Ramos (cell line): ENCODE measurements at regions not wholly inside any gene's neighbourhood (a gene's known extent, or its start where the extent isn't known, plus 50 kb on each side); places are given as distances from the start of the nearest gene placed in this dataset.
"Not testable (repeated sequence)": the region's sequence is repeated elsewhere in the genome, so short reads cannot be mapped to it uniquely, and the experiment has no call there.

Experiments
- in situ Hi-C: fragments of 300-500 bp; cut with MboI; formaldehyde crosslinking; loops from one replicate; pipeline ENCODE4 v1.14.3; 2022; ENCODE audit warnings: low sequenced_read_pairs; ENCODE audit not compliant: unreplicated experiment

GRCh38 chr2:7611750-7612149 lies 694.5 kb downstream of the RNF144A start:
- in situ Hi-C loops = no loop called here

DNA sequence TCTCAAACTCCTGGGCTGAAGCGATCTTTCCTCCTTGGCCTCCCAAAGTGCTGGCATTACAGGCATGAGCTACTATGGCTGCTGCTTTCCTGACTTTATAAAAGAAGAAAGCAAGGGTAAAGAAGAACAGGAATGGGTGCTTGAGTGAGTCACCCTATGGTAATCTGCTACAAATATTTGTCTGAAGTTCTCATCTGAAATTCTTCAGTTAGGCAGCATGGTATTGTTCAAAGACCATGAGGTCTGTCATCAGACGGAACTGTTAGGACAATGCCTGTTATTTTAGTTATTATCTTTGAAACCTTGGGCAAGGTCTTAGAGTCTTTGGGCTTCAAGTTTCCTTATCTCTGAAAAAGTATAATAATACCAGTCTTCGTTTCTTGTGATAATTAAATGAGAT lies 695.8 kb downstream of the RNF144A start:
- in situ Hi-C loops = no loop called here

DNA sequence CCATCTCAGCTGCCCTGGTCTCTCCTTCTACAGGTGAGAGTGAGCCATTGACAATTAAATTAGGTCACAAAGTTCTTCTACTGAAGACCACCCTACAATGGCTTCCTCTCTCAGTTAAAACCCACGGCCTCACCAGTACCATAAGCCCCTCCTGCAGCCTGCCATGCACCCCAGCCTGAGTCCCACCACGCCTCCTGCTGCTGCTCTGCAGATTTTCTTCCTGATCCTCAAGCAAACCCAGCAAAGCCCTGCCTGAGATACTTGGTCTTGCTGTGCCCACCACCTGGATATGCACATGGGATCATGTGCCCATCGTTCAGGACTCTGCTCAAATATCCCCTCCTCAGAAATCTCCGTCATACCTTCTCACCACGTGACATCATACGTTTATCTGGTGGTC lies 696.6 kb downstream of the RNF144A start:
- in situ Hi-C loops = no loop called here

DNA sequence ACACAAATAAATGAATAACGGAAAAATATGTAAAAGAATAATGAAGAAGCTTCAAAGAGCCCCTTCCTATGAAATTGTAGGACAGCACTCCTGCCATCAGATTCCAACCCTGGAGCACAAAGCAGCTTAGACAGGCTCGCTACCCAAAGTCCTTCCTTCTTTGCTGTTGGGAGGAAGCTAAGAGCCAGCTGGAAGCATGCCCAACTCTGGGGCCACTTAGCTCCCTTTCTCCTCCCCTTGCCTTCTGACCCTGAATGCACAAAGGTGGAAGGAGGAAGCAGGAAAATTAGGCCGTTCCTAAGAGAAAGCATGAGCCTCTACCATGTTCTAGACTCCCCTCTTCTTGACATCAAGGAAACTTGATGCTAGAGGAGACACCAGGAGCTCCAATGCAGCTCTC lies 700.8 kb downstream of the RNF144A start:
- in situ Hi-C loops = no loop called here

GRCh38 chr2:7619203-7619970 lies 702.2 kb downstream of the RNF144A start:
- in situ Hi-C loops = no loop called here

- in situ Hi-C loops = no loop called here
These were observed 703.0 kb downstream of the RNF144A start for GRCh38 chr2:7620255-7620654.

DNA sequence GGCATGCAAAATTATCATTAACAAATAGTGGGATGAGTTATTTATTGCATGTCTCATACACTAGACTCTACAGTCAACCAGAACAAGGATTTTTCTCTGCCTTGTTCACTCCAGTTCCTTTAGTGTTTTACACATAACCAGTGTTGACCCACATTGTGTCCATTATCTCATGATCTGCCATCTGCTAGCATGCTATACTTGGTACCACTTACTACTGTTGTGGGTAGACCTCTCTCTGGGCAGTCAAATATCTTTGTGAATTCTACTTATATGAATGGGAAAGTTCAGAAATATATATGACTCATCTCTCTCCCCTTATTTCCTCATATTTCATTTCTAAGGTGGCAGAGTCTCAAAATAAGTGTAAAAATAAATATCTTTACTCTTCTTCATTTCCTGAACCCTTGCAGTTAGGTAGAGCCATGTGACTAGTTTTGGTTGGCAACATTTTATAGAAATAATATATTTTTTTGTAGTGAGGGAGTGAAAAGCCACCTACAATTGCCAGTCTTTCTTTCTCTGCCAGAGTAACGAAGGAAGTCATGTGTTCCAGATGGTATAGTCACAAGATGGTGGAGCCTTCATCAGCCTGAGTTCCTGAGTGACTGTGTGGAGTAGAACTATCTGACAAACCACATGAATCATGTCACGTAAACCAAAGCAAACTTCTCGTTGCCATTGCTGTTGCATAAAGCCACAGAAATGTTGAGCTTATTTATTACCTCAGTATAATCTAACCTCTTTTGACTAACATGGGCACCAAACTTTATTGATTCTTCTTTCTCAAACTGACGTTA lies 704.0 kb downstream of the RNF144A start:
- in situ Hi-C loops = no loop called here

DNA sequence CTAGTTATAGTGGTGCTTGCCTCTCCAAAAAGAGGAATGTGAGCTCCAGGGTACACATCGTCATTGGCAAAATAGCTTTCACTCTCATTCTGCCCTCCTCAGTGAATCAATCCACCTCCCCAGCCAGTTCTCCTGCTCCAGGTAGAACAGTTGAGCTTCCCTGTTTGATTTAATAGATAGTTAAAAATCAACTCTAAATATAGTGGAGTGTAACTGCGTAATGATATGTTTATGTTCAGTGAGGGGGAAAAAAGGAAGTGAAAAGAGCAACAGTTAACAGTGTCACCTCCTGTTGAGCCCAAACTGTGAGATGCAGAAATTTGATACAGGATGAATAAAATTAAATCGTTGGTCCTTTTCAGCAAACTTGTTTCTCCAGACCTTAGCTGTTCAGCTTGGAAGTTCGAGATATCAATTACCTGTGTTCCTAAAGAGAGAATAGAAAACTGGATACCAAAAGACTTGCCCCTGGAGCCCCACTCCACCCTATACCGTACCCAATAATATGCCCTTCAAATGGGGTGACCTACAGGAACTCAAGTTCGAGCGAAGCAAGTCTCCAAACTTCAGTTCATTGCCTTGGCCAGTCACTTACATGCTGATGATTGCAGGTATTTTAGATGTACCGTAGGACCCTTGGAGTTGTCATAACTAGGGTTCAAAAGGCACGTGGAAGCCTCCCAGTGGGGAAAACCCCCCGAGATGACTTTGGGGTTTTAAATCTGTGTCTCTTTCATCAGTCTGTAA lies 708.4 kb downstream of the RNF144A start:
- in situ Hi-C loops = no loop called here

DNA sequence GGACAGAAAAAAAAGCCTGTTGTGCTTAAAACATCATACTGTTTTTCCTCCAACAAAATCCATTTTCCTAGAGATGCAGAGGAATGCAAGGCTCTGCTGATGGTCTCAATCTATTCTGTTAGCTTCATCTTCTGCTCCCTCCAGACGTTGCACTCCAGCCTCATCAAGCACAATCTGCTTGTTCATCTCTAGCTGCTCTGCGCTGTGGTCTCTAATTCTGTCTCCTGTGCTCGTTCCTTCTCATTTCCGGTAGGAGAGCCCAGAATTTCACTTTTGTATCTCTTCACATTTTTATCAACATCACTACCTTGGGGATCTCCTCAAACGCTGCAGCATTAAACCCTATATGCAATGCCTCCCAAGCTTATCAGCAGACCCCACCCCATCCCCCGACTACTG lies 708.9 kb downstream of the RNF144A start:
- in situ Hi-C loops = no loop called here

DNA sequence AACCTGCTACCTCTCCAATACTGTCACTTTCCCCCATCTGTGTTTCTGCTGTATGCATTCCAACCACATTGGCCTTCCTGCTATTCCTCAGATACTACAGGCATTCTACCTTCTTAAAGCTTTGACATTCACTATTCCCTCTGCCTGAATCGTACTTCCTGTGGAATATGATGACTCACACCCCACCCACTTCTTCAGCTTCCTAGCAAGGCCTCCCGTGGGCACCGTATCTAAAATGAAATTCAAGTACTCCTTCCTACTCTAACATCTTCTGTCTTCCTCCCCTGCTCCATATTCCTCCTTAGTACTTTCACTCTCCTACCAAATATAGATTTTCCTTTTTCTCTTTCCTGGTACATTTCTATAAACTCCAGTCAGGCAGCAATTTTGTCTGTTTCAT lies 710.4 kb downstream of the RNF144A start:
- in situ Hi-C loops = no loop called here

DNA sequence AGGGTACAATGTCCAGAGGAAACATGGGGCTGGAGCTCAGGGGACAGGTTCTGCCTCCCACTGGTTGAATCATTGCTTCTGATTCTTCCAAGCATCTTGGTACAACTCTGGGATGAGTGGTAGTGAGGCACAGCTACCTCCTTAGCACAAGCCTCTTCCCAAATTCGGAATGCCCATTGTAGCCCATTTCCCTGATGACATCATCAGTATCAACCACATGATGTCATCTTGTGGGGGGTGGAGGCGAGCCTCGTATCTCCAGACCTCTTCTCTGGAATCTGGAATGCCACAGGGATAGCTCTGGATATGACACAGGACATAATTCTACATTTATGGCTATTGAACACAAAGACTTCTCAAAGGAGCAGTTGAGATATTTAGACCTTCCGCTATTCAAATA lies 715.2 kb downstream of the RNF144A start:
- in situ Hi-C loops = no loop called here

- in situ Hi-C loops = no loop called here
These were observed 716.4 kb downstream of the RNF144A start for GRCh38 chr2:7633566-7634153.

GRCh38 chr2:7634409-7634808 lies 717.2 kb downstream of the RNF144A start:
- in situ Hi-C loops = no loop called here

- in situ Hi-C loops = no loop called here
These were observed 722.3 kb downstream of the RNF144A start for GRCh38 chr2:7639476-7639875.

DNA sequence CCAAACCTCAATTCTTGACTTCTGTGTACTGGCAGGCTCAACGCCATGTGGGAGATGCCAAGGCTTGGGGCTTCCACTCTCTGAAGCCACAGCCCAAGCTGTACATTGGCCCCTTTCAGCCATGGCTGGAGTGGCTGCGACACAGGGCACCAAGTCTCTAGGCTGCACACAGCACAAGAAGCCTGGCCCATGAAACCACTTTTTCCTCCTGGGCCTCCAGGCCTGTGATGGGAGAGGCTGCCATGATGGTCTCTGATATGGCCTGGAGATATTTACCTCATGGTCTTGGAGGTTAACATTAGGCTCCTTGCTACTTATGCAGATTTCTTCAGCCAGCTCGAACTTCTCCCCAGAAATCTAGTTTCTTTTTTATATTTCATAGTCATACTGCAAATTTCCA lies 724.1 kb downstream of the RNF144A start:
- in situ Hi-C loops = not testable (repeated sequence)

DNA sequence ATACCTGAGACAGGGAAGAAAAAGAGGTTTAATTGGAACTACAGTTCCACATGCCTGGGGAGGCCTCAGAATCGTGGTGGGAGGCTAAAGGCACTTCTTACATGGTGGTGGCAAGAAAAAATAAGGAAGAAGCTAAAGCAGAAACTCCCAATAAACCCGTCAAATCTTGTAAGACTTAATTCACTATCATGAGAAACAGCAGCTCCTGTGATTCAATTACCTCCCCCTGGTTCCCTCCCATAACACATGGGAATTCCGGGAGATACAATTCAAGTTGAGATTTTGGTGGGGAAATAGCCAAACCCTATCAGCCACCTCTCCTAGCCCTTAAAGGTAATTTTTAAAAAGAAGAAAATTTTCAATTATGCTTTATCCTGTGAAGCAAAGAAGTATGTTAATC lies 728.8 kb downstream of the RNF144A start:
- in situ Hi-C loops = no loop called here

DNA sequence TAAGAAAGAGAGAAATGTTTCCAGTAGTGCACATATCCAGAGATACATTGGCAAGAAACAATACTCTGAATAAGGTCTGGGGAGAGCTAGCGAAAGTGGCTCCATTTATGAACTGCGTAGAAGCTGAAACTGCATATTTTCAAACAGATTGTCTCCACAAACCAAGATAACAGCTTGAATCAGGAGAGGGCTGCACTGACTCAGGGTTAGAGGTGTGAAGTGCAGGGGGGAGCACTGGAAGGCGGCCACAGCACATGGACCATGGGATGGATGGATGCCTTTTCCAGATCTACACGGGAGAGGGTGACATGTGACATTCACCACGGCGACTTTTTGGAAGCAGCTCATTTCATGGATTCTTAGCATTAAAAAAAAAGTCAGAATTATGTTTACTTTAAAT lies 729.4 kb downstream of the RNF144A start:
- in situ Hi-C loops = no loop called here

GRCh38 chr2:7648221-7648795 lies 731.1 kb downstream of the RNF144A start:
- in situ Hi-C loops = no loop called here

GRCh38 chr2:7649461-7650228 lies 732.4 kb downstream of the RNF144A start:
- in situ Hi-C loops = no loop called here

DNA sequence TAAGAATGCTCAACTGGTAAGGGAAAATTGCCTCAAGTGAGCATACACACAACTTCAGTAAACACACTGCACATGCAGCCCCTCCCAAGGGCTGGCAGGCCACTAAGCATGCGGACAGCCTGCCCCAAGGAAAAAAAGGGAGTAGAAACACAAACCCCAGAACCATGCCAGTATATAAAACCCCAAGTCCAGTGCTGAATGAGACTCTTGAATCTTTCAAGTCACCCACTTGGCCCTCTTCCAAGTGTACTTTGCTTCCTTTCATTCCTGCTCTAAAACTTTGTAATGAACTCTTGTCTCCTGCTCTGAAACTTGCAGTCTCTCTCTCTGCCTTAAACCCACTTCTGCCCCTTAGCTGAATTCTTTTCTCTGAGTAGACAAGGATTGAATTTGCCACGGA lies 736.4 kb downstream of the RNF144A start:
- in situ Hi-C loops = no loop called here
